Tibial nerve (tissue), 4 donors: ENCODE measurements at regions not wholly inside any gene's neighbourhood (a gene's known extent, or its start where the extent isn't known, plus 50 kb on each side); places are given as distances from the start of the nearest gene placed in this dataset.
"Not testable (repeated sequence)": the region's sequence is repeated elsewhere in the genome, so short reads cannot be mapped to it uniquely, and the experiment has no call there.

Experiments used
- DNase-seq, 2 donors: peaks; one replicate each; pipeline ENCODE4 v3.0.0-alpha.2; 2019; ENCODE audit warnings: low spot score in 2 of 2
- H3K27ac ChIP-seq, 4 donors: fragments of 200-600 bp; sonication (generic) in 3 of 4; one replicate each; pipeline ENCODE4 v1.5.1; 2017 to 2019; ENCODE audit warnings: mild to moderate bottlenecking in 1 of 4
- H3K27me3 ChIP-seq, 2 donors: fragments of 200-600 bp; sonication (generic) in 1 of 2; one replicate each; pipeline versions ENCODE4 v1.5.1 to v1.6.0; 2017 to 2019
- H3K36me3 ChIP-seq, 3 donors: fragments of 200-600 bp; sonication (generic); one replicate each; pipeline ENCODE4 v1.5.1; 2018 to 2019
- H3K4me1 ChIP-seq, 4 donors: fragments of 200-600 bp; sonication (generic) in 3 of 4; one replicate each; pipeline ENCODE4 v1.5.1; 2017 to 2019
- H3K4me3 ChIP-seq, 4 donors: fragments of 200-600 bp; sonication (generic) in 3 of 4; one replicate each; pipeline ENCODE4 v1.5.1; 2017 to 2019; ENCODE audit warnings: mild to moderate bottlenecking in 1 of 4, moderate library complexity in 1 of 4
- H3K9me3 ChIP-seq, 4 donors: fragments of 200-600 bp; sonication (generic) in 3 of 4; one replicate each; pipeline ENCODE4 v1.5.1; 2017 to 2019
- CTCF ChIP-seq, 5 experiments: fragments of 200-600 bp in 3 of 5; fragments of 450-650 bp in 2 of 5; sonication (generic) in 3 of 5; IDR thresholded peaks; one replicate each; pipeline ENCODE4 v1.5.1; 2016 to 2019; ENCODE audit warnings: antibody characterized with exemption in 5 of 5, mild to moderate bottlenecking in 3 of 5, moderate library complexity in 2 of 5
- EP300 ChIP-seq, 2 donors: sonication (generic); formaldehyde crosslinking; IDR thresholded peaks; one replicate each; pipeline ENCODE4 v1.6.1; 2017; ENCODE audit warnings: antibody characterized with exemption in 2 of 2, mild to moderate bottlenecking in 1 of 2
- POLR2A ChIP-seq, 2 donors: fragments of 450-650 bp; IDR thresholded peaks; one replicate each; pipeline ENCODE4 v1.6.1; 2017; ENCODE audit warnings: antibody characterized with exemption in 2 of 2, mild to moderate bottlenecking in 2 of 2, moderate library complexity in 2 of 2
- WGBS, 2 donors: methylation state at CpG; one replicate each; pipeline ENCODE4 v1.1.5; 2018; 5-methylcytosine and 5-hydroxymethylcytosine counted together

GRCh38 chr16:62816971-62817519 lies 780.8 kb upstream of the CDH8 start:
- TF ChIP-seq EP300 (IDR thresholded peaks at IDR 0.05) (no peak), CTCF (IDR thresholded peaks at IDR 0.05) (no peak), POLR2A (IDR thresholded peaks at IDR 0.05) (no peak)
- Histone ChIP-seq H3K36me3 (no peaks in the 10 kb centered on the region), H3K9me3 (no peaks in the 10 kb centered on the region), H3K4me1 (no peaks in the 10 kb centered on the region), H3K27me3 (no peaks in the 10 kb centered on the region), H3K4me3 (no peak overlapping the region), H3K27ac (no peak overlapping the region)
- WGBS, 2 donors: 48 to 50% methylated on average over 3 of the region's 3 CpGs
- no peak for DNase-seq

- DNase-seq: no peak
- Histone ChIP-seq H3K27ac (no peak overlapping the region), H3K4me1 (no peaks in the 10 kb centered on the region), H3K4me3 (no peak overlapping the region), H3K36me3 (no peaks in the 10 kb centered on the region), H3K27me3 (no peaks in the 10 kb centered on the region), H3K9me3 (peaks cover 0 to 2% (median 0%) of the 10 kb centered on the region in 4 donors)
- WGBS, 2 donors: 23 to 28% methylated on average over 2 of the region's 2 CpGs
- TF ChIP-seq EP300 (IDR thresholded peaks at IDR 0.05) (no peak), CTCF (IDR thresholded peaks at IDR 0.05) (no peak), POLR2A (IDR thresholded peaks at IDR 0.05) (no peak)
These were observed 778.7 kb upstream of the CDH8 start for GRCh38 chr16:62814891-62815290.

GRCh38 chr16:62805221-62805857 lies 769.1 kb upstream of the CDH8 start:
- TF ChIP-seq EP300 (IDR thresholded peaks at IDR 0.05) (no peak), POLR2A (IDR thresholded peaks at IDR 0.05) (no peak), CTCF (IDR thresholded peaks at IDR 0.05) (no peak)
- Histone ChIP-seq H3K4me1 (no peaks in the 10 kb centered on the region), H3K27me3 (no peaks in the 10 kb centered on the region), H3K36me3 (no peaks in the 10 kb centered on the region), H3K9me3 (peaks cover 0 to 5% (median 0%) of the 10 kb centered on the region in 4 donors), H3K4me3 (no peak overlapping the region), H3K27ac (no peak overlapping the region)
- no peak for DNase-seq
- 71 to 78% methylated on average over 3 to 4 of the region's 4 CpGs for WGBS, 2 donors

GRCh38 chr16:62794724-62795123 lies 758.5 kb upstream of the CDH8 start:
- H3K36me3 ChIP-seq: no peaks in the 10 kb centered on the region
- DNase-seq: no peak
- no peaks in the 10 kb centered on the region for H3K4me1 ChIP-seq
- TF ChIP-seq POLR2A (IDR thresholded peaks at IDR 0.05): no peak
- TF ChIP-seq EP300 (IDR thresholded peaks at IDR 0.05): no peak
- no peak overlapping the region for H3K4me3 ChIP-seq
- H3K27ac ChIP-seq: no peak overlapping the region
- peaks cover 0 to 7% (median 0%) of the 10 kb centered on the region in 4 donors for H3K9me3 ChIP-seq
- no peaks in the 10 kb centered on the region for H3K27me3 ChIP-seq

- H3K27me3 ChIP-seq, DNase-seq, H3K36me3 ChIP-seq, H3K4me1 ChIP-seq, H3K27ac ChIP-seq, H3K4me3 ChIP-seq: not testable (repeated sequence)
- WGBS, 2 donors: 75 to 86% methylated on average over 3 of the region's 3 CpGs
- H3K9me3 ChIP-seq: peaks cover 0 to 19% (median 0%) of the 10 kb centered on the region in 4 donors
These were observed 743.8 kb upstream of the CDH8 start for GRCh38 chr16:62780081-62780480.

- WGBS, 2 donors: 80 to 88% methylated on average over 2 of the region's 2 CpGs
- DNase-seq: no peak
- no peak overlapping the region for H3K27ac ChIP-seq
- H3K4me1 ChIP-seq: no peaks in the 10 kb centered on the region
- H3K4me3 ChIP-seq: no peak overlapping the region
- no peaks in the 10 kb centered on the region for H3K27me3 ChIP-seq
- no peaks in the 10 kb centered on the region for H3K36me3 ChIP-seq
- no peaks in the 10 kb centered on the region for H3K9me3 ChIP-seq
- TF ChIP-seq POLR2A (IDR thresholded peaks at IDR 0.05) (no peak), CTCF (IDR thresholded peaks at IDR 0.05) (no peak), EP300 (IDR thresholded peaks at IDR 0.05) (no peak)
These were observed 728.3 kb upstream of the CDH8 start for GRCh38 chr16:62764572-62764971.
